Gastrocnemius medialis (tissue), 4 donors: ENCODE measurements at regions not wholly inside any gene's neighbourhood (a gene's known extent, or its start where the extent isn't known, plus 50 kb on each side); places are given as distances from the start of the nearest gene placed in this dataset.

Source experiments
- POLR2A ChIP-seq, 2 donors: fragments of 450-650 bp; IDR thresholded peaks; one replicate each; pipeline ENCODE4 v1.6.1; 2017; ENCODE audit warnings: antibody characterized with exemption in 2 of 2, mild to moderate bottlenecking in 2 of 2, moderate library complexity in 2 of 2
- TF ChIP-seq, protein P1 (sequence below), 5 experiments: fragments of 450-650 bp in 3 of 5; fragments of 200-600 bp in 2 of 5; sonication (generic) in 2 of 5; IDR thresholded peaks in 4 of 5; conservative IDR thresholded peaks in 1 of 5; 1 replicate in 4 of 5; 2 replicates in 1 of 5; pipeline ENCODE4 v1.5.1; 2016 to 2019; ENCODE audit warnings: antibody characterized with exemption in 5 of 5, mild to moderate bottlenecking in 3 of 5, moderate library complexity in 3 of 5

- TF ChIP-seq, protein P1, sequence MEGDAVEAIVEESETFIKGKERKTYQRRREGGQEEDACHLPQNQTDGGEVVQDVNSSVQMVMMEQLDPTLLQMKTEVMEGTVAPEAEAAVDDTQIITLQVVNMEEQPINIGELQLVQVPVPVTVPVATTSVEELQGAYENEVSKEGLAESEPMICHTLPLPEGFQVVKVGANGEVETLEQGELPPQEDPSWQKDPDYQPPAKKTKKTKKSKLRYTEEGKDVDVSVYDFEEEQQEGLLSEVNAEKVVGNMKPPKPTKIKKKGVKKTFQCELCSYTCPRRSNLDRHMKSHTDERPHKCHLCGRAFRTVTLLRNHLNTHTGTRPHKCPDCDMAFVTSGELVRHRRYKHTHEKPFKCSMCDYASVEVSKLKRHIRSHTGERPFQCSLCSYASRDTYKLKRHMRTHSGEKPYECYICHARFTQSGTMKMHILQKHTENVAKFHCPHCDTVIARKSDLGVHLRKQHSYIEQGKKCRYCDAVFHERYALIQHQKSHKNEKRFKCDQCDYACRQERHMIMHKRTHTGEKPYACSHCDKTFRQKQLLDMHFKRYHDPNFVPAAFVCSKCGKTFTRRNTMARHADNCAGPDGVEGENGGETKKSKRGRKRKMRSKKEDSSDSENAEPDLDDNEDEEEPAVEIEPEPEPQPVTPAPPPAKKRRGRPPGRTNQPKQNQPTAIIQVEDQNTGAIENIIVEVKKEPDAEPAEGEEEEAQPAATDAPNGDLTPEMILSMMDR (IDR thresholded peaks at IDR 0.05 in 4 of 5, conservative IDR thresholded peaks at IDR 0.05 in 1 of 5): no peak
- TF ChIP-seq POLR2A (IDR thresholded peaks at IDR 0.05): no peak
These were observed 163.7 kb upstream of the IGF1 start for GRCh38 chr12:102643879-102644575.
